NCI-H1092 (cell line): ENCODE measurements at regions not wholly inside any gene's neighbourhood (a gene's known extent, or its start where the extent isn't known, plus 50 kb on each side); places are given as distances from the start of the nearest gene placed in this dataset.

Experiments
- DNase-seq: peaks from one replicate; lab custom pipeline; 2025; lab: John Stamatoyannopoulos, UW

GRCh38 chr5:1938310-1939000 lies 55.7 kb upstream of the IRX4 start:
- no peak for DNase-seq

- DNase-seq: no peak
Observed at GRCh38 chr5:1937590-1937989, 54.9 kb upstream of the IRX4 start.

GRCh38 chr5:1936901-1937300 lies 54.2 kb upstream of the IRX4 start:
- no peak for DNase-seq

- DNase-seq: no peak
Observed at GRCh38 chr5:1936413-1936812, 53.7 kb upstream of the IRX4 start.

GRCh38 chr5:1934801-1935429 lies 52.2 kb upstream of the IRX4 start:
- DNase-seq: no peak

GRCh38 chr5:1934056-1934394 lies 51.3 kb upstream of the IRX4 start:
- no peak for DNase-seq

- DNase-seq: no peak
Observed at GRCh38 chr5:1933364-1934055, 50.8 kb upstream of the IRX4 start.
